ENCODE measurements at regions not wholly inside any gene's neighbourhood (a gene's known extent, or its start where the extent isn't known, plus 50 kb on each side); places are given as distances from the start of the nearest gene placed in this dataset.

DNA sequence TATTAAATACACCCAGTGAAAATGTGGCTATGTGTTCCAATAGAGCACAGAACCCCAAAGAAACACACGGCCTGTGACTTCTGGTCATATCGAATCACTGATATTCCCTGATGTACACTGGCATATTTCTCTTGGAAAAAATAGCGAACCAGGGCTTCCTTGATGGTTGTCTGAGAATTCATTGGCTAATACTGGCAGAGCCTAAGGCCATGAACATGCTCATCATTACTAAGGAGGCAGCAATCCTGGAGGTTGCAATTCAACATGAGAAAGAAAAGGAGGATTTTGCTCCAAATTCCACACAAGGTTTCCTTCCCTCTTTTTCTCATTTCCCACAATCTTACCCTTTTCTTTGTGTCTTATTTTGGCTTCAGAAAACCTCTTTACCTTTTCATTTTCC, 212.9 kb upstream of the HMGA2 start:
- no peak for TF ChIP-seq ZFX (IDR thresholded peaks at IDR 0.05)
- TF ChIP-seq, protein P1, sequence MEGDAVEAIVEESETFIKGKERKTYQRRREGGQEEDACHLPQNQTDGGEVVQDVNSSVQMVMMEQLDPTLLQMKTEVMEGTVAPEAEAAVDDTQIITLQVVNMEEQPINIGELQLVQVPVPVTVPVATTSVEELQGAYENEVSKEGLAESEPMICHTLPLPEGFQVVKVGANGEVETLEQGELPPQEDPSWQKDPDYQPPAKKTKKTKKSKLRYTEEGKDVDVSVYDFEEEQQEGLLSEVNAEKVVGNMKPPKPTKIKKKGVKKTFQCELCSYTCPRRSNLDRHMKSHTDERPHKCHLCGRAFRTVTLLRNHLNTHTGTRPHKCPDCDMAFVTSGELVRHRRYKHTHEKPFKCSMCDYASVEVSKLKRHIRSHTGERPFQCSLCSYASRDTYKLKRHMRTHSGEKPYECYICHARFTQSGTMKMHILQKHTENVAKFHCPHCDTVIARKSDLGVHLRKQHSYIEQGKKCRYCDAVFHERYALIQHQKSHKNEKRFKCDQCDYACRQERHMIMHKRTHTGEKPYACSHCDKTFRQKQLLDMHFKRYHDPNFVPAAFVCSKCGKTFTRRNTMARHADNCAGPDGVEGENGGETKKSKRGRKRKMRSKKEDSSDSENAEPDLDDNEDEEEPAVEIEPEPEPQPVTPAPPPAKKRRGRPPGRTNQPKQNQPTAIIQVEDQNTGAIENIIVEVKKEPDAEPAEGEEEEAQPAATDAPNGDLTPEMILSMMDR (IDR thresholded peaks at IDR 0.05 in 2 of 3, conservative IDR thresholded peaks at IDR 0.05 in 1 of 3; ENCODE audit: borderline replicate concordance in 1 of 3, insufficient read depth in 1 of 3, low read depth in 2 of 3, low read length in 2 of 3), result no peak
- no peak for TF ChIP-seq FOSL1 (IDR thresholded peaks at IDR 0.05; ENCODE audit: low read depth)
- no peak for TF ChIP-seq ZNF274 (IDR thresholded peaks at IDR 0.05; ENCODE audit: low read depth, low read length)

Data from HCT116 (cell line).